SK-N-MC (cell line): ENCODE measurements at regions not wholly inside any gene's neighbourhood (a gene's known extent, or its start where the extent isn't known, plus 50 kb on each side); places are given as distances from the start of the nearest gene placed in this dataset.

Experiments
- EZH2 ChIP-seq: fragments of 200-600 bp; sonication (generic); IDR thresholded peaks from one replicate; pipeline ENCODE4 v1.6.1; 2017; ENCODE audit warnings: antibody characterized with exemption
- FOXP2 ChIP-seq: optimal IDR thresholded peaks from 2 replicates; pipeline ENCODE3; 2011; ENCODE audit warnings: mild to moderate bottlenecking, moderate library complexity; ENCODE audit not compliant: insufficient read depth; ENCODE audit errors: extremely low read length, control extremely low read depth

DNA sequence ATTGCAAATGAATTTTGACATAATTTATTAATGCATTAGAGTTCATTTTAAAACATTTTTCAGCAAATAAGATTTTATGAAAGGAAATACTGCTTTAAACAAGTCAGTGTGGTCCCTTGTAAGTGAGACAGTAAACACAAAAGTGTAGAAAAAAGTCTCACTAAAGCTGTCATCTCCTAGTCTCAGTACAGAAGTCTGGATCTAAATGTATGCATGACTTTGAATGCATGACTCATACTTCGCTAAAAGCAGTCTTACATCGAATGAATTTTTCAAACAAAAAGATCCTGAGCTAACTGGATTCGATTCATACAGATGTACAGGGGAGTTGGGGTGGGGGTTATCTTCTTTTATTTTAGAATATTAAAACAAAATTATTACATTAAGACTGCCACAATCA is 207.4 kb upstream of the VCX start:
- TF ChIP-seq FOXP2: no peak
- no peak for TF ChIP-seq EZH2
